Hepatocyte (in vitro differentiated cells): ENCODE measurements at regions not wholly inside any gene's neighbourhood (a gene's known extent, or its start where the extent isn't known, plus 50 kb on each side); places are given as distances from the start of the nearest gene placed in this dataset.
"Not testable (repeated sequence)": the region's sequence is repeated elsewhere in the genome, so short reads cannot be mapped to it uniquely, and the experiment has no call there.

Experiments used
- DNase-seq: peaks from one replicate; pipeline ENCODE4 v3.0.0-alpha.2; 2016; ENCODE audit warnings: low spot score
- H2AFZ ChIP-seq: fragments of 200-600 bp; sonication (generic); 2 replicates; pipeline ENCODE4 v1.6.0; 2016; ENCODE audit warnings: antibody characterized with exemption, mild to moderate bottlenecking
- H3K27ac ChIP-seq: fragments of 200-600 bp; sonication (generic); 2 replicates; pipeline ENCODE4 v1.5.1; 2016; ENCODE audit warnings: mild to moderate bottlenecking
- H3K27me3 ChIP-seq: fragments of 200-600 bp; sonication (generic); 2 replicates; pipeline ENCODE4 v1.6.1; 2016
- H3K36me3 ChIP-seq: fragments of 200-600 bp; sonication (generic); replicated peaks from 2 replicates; pipeline ENCODE4 v1.5.1; 2016; ENCODE audit warnings: low read depth; ENCODE audit not compliant: insufficient read depth
- H3K4me1 ChIP-seq: fragments of 200-600 bp; sonication (generic); 2 replicates; pipeline ENCODE4 v1.5.1; 2016; ENCODE audit warnings: mild to moderate bottlenecking, moderate library complexity; ENCODE audit not compliant: insufficient read depth
- H3K4me2 ChIP-seq: fragments of 200-600 bp; sonication (generic); 2 replicates; pipeline ENCODE4 v1.6.0; 2016
- H3K4me3 ChIP-seq: fragments of 200-600 bp; sonication (generic); 2 replicates; pipeline ENCODE4 v1.5.1; 2016; ENCODE audit warnings: mild to moderate bottlenecking
- H3K79me2 ChIP-seq: fragments of 200-600 bp; sonication (generic); 2 replicates; pipeline ENCODE4 v1.6.0; 2017; ENCODE audit warnings: mild to moderate bottlenecking
- H3K9me2 ChIP-seq: fragments of 200-600 bp; sonication (generic); replicated peaks from 2 replicates; pipeline ENCODE4 v1.6.0; 2017; ENCODE audit warnings: mild to moderate bottlenecking; ENCODE audit not compliant: insufficient read depth
- H3K9me3 ChIP-seq: fragments of 200-600 bp; sonication (generic); 2 replicates; pipeline ENCODE4 v1.5.1; 2016; ENCODE audit warnings: low read depth, mild to moderate bottlenecking
- H4K20me1 ChIP-seq: fragments of 200-600 bp; sonication (generic); 2 replicates; pipeline ENCODE4 v1.6.0; 2016; ENCODE audit warnings: mild to moderate bottlenecking; ENCODE audit not compliant: insufficient read depth, poor library complexity, severe bottlenecking
- CTCF ChIP-seq: fragments of 200-600 bp; sonication (generic); IDR thresholded peaks from 2 replicates; pipeline ENCODE4 v1.5.1; 2016; ENCODE audit warnings: antibody characterized with exemption, mild to moderate bottlenecking; ENCODE audit not compliant: poor library complexity
- EZH2 ChIP-seq: fragments of 200-600 bp; sonication (generic); IDR thresholded peaks from 2 replicates; pipeline ENCODE4 v1.6.1; 2016; ENCODE audit warnings: antibody characterized with exemption, mild to moderate bottlenecking, borderline replicate concordance
- EZH2phosphoT487 ChIP-seq: fragments of 200-600 bp; sonication (generic); IDR thresholded peaks from one replicate; pipeline ENCODE4 v1.6.1; 2018; ENCODE audit warnings: antibody characterized with exemption, mild to moderate bottlenecking, low read depth, moderate library complexity; ENCODE audit not compliant: unreplicated experiment, severe bottlenecking
- WGBS: methylation state at CpG from one replicate; pipeline ENCODE4 v1.1.6; 2016; ENCODE audit warnings: low lambda C conversion rate; ENCODE audit errors: missing lambda C conversion rate; 5-methylcytosine and 5-hydroxymethylcytosine counted together

- Histone ChIP-seq H3K79me2 (no peaks in the 10 kb centered on the region), H3K4me2 (no peak overlapping the region), H3K9me3 (no peaks in the 10 kb centered on the region), H3K4me3 (no peak overlapping the region), H3K4me1 (no peaks in the 10 kb centered on the region), H3K27me3 (no peaks in the 10 kb centered on the region), H2AFZ (no peak overlapping the region), H3K9me2 (no peaks in the 10 kb centered on the region), H4K20me1 (no peaks in the 10 kb centered on the region), H3K27ac (no peak overlapping the region), H3K36me3 (no peaks in the 10 kb centered on the region)
- TF ChIP-seq EZH2phosphoT487: no peak
- TF ChIP-seq CTCF: no peak
- no peak for TF ChIP-seq EZH2
- DNase-seq: no peak
Measured at GRCh38 chr4:75168548-75168947, 235.6 kb downstream of the PARM1 start.

GRCh38 chr4:75165100-75165499 lies 232.2 kb downstream of the PARM1 start:
- not testable (repeated sequence) for H4K20me1 ChIP-seq, H3K4me2 ChIP-seq, H3K27ac ChIP-seq, H3K4me1 ChIP-seq, DNase-seq, H3K36me3 ChIP-seq, H2AFZ ChIP-seq, H3K27me3 ChIP-seq, H3K79me2 ChIP-seq, H3K9me2 ChIP-seq, H3K4me3 ChIP-seq, H3K9me3 ChIP-seq
- WGBS: 75% methylated on average over 2 of the region's 2 CpGs

GRCh38 chr4:75158451-75158850 lies 225.5 kb downstream of the PARM1 start:
- peaks cover under 1% of the 10 kb centered on the region for H3K9me3 ChIP-seq
- no peak overlapping the region for H2AFZ ChIP-seq
- no peaks in the 10 kb centered on the region for H3K36me3 ChIP-seq
- no peaks in the 10 kb centered on the region for H3K27me3 ChIP-seq
- TF ChIP-seq EZH2phosphoT487 (no peak), EZH2 (no peak), CTCF (no peak)
- DNase-seq: no peak
- 89% methylated on average over 3 of the region's 3 CpGs for WGBS
- H3K4me2 ChIP-seq: no peak overlapping the region
- H3K9me2 ChIP-seq: no peaks in the 10 kb centered on the region
- H3K79me2 ChIP-seq: no peaks in the 10 kb centered on the region
- H3K4me3 ChIP-seq: no peak overlapping the region
- H3K4me1 ChIP-seq: no peaks in the 10 kb centered on the region
- H4K20me1 ChIP-seq: no peaks in the 10 kb centered on the region
- H3K27ac ChIP-seq: no peak overlapping the region

GRCh38 chr4:75154994-75155393 lies 222.1 kb downstream of the PARM1 start:
- H2AFZ ChIP-seq: no peak overlapping the region
- no peak overlapping the region for H3K4me2 ChIP-seq
- no peaks in the 10 kb centered on the region for H3K27me3 ChIP-seq
- no peaks in the 10 kb centered on the region for H4K20me1 ChIP-seq
- no peak overlapping the region for H3K4me3 ChIP-seq
- no peak overlapping the region for H3K27ac ChIP-seq
- H3K4me1 ChIP-seq: no peaks in the 10 kb centered on the region
- no peak for TF ChIP-seq EZH2
- TF ChIP-seq CTCF: no peak
- TF ChIP-seq EZH2phosphoT487: no peak
- H3K79me2 ChIP-seq: no peaks in the 10 kb centered on the region
- H3K36me3 ChIP-seq: no peaks in the 10 kb centered on the region
- peaks cover 4% of the 10 kb centered on the region for H3K9me3 ChIP-seq
- H3K9me2 ChIP-seq: no peaks in the 10 kb centered on the region
- no peak for DNase-seq
